Smooth muscle cell (in vitro differentiated cells): ENCODE measurements at regions not wholly inside any gene's neighbourhood (a gene's known extent, or its start where the extent isn't known, plus 50 kb on each side); places are given as distances from the start of the nearest gene placed in this dataset.
"Not testable (repeated sequence)": the region's sequence is repeated elsewhere in the genome, so short reads cannot be mapped to it uniquely, and the experiment has no call there.

Experiments
- DNase-seq: peaks from one replicate; lab custom pipeline; 2025; ENCODE audit not compliant: unreplicated experiment; lab: John Stamatoyannopoulos, UW
- H2AFZ ChIP-seq: fragments of 200-600 bp; sonication (generic); 2 replicates; pipeline ENCODE4 v1.6.0; 2016; ENCODE audit warnings: antibody characterized with exemption, low read depth, mild to moderate bottlenecking
- H3F3A ChIP-seq: fragments of 200-600 bp; sonication (generic); 2 replicates; pipeline ENCODE4 v1.6.0; 2017; ENCODE audit warnings: antibody characterized with exemption, low read depth
- H3K27ac ChIP-seq: fragments of 200-600 bp; sonication (generic); 2 replicates; pipeline ENCODE4 v1.5.1; 2016; ENCODE audit warnings: low read depth, mild to moderate bottlenecking
- H3K27me3 ChIP-seq: fragments of 200-600 bp; sonication (generic); 2 replicates; pipeline ENCODE4 v1.6.1; 2016; ENCODE audit warnings: low read depth, mild to moderate bottlenecking
- H3K36me3 ChIP-seq: fragments of 200-600 bp; sonication (generic); 2 replicates; pipeline ENCODE4 v1.5.1; 2016; ENCODE audit warnings: low read depth
- H3K4me1 ChIP-seq: fragments of 200-600 bp; sonication (generic); 2 replicates; pipeline ENCODE4 v1.5.1; 2016; ENCODE audit warnings: low read depth
- H3K4me2 ChIP-seq: fragments of 200-600 bp; sonication (generic); 2 replicates; pipeline ENCODE4 v1.6.0; 2016; ENCODE audit warnings: mild to moderate bottlenecking
- H3K4me3 ChIP-seq: fragments of 200-600 bp; sonication (generic); 2 replicates; pipeline ENCODE4 v1.5.1; 2016; ENCODE audit warnings: mild to moderate bottlenecking
- H3K79me2 ChIP-seq: fragments of 200-600 bp; sonication (generic); 2 replicates; pipeline ENCODE4 v1.6.0; 2016; ENCODE audit warnings: low read depth, mild to moderate bottlenecking
- H3K9ac ChIP-seq: fragments of 200-600 bp; sonication (generic); 2 replicates; pipeline ENCODE4 v1.6.0; 2016; ENCODE audit warnings: low read depth
- H3K9me3 ChIP-seq: fragments of 200-600 bp; sonication (generic); replicated peaks from 2 replicates; pipeline ENCODE4 v1.5.1; 2016; ENCODE audit warnings: low read depth
- H4K20me1 ChIP-seq: fragments of 200-600 bp; sonication (generic); 2 replicates; pipeline ENCODE4 v1.6.0; 2016; ENCODE audit warnings: low read depth
- WGBS: methylation state at CpG from one replicate; pipeline ENCODE4 v1.1.7; 2016; ENCODE audit warnings: low lambda C conversion rate; 5-methylcytosine and 5-hydroxymethylcytosine counted together
- TF ChIP-seq, protein P1 (sequence below): fragments of 200-600 bp; sonication (generic); IDR thresholded peaks from 2 replicates; pipeline ENCODE4 v1.5.1; 2017; ENCODE audit warnings: borderline replicate concordance, mild to moderate bottlenecking, antibody characterized with exemption; ENCODE audit not compliant: insufficient read depth, poor library complexity, severe bottlenecking

DNA sequence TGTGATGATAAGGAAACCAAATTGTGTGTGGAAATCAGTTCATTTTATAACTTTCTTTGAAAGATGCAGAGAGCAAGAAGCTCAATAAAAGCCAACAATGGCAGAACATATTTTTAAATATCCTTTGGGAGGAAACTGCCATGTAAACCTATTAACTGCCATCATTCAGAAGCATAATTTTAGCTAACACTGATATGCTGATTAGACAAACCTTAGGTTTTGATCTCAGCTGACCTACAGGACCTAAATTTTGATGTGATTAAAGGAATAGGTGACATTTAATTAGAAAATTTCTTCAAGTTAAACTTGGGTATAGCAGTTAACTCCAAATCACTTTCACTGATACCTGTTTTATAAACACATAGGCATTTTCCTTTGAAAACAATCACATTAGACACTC lies 187.1 kb downstream of the TFAP2B start:
- no peak for DNase-seq
- no peak overlapping the region for H3K27ac ChIP-seq
- TF ChIP-seq, protein P1, sequence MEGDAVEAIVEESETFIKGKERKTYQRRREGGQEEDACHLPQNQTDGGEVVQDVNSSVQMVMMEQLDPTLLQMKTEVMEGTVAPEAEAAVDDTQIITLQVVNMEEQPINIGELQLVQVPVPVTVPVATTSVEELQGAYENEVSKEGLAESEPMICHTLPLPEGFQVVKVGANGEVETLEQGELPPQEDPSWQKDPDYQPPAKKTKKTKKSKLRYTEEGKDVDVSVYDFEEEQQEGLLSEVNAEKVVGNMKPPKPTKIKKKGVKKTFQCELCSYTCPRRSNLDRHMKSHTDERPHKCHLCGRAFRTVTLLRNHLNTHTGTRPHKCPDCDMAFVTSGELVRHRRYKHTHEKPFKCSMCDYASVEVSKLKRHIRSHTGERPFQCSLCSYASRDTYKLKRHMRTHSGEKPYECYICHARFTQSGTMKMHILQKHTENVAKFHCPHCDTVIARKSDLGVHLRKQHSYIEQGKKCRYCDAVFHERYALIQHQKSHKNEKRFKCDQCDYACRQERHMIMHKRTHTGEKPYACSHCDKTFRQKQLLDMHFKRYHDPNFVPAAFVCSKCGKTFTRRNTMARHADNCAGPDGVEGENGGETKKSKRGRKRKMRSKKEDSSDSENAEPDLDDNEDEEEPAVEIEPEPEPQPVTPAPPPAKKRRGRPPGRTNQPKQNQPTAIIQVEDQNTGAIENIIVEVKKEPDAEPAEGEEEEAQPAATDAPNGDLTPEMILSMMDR, result no peak
- no peak overlapping the region for H3K4me3 ChIP-seq
- no peaks in the 10 kb centered on the region for H3K79me2 ChIP-seq
- H3K9ac ChIP-seq, result no peak overlapping the region
- H3K36me3 ChIP-seq, result no peaks in the 10 kb centered on the region
- no peaks in the 10 kb centered on the region for H3K4me1 ChIP-seq
- H3K4me2 ChIP-seq, result no peak overlapping the region
- no peak overlapping the region for H2AFZ ChIP-seq
- H3K9me3 ChIP-seq, result no peaks in the 10 kb centered on the region
- no peaks in the 10 kb centered on the region for H3F3A ChIP-seq
- no peaks in the 10 kb centered on the region for H3K27me3 ChIP-seq
- no peaks in the 10 kb centered on the region for H4K20me1 ChIP-seq

DNA sequence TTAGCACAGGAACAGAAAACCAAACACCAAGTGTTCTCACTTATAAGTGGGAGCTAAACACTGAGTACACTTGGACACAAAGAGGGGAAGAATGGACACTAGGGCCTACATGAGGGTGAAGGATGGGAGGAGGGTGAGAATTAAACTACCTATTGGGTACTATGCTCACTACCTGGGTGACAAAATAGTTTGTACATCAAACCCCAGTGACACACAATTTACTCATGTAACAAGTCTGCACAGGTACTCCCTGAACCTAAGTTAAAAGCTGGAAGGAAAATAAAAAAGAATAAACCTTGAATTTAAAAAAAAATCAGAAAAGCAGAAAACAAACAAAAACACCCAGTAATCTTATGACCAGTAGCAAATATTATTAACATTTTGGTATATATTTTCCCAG lies 188.6 kb downstream of the TFAP2B start:
- Histone ChIP-seq H3K4me1 (no peaks in the 10 kb centered on the region), H3K79me2 (no peaks in the 10 kb centered on the region), H3K27ac (no peak overlapping the region), H3F3A (no peaks in the 10 kb centered on the region), H4K20me1 (no peaks in the 10 kb centered on the region), H3K4me2 (no peak overlapping the region), H3K36me3 (no peaks in the 10 kb centered on the region), H3K9me3 (no peaks in the 10 kb centered on the region), H3K27me3 (no peaks in the 10 kb centered on the region), H2AFZ (no peak overlapping the region), H3K9ac (no peak overlapping the region), H3K4me3 (no peak overlapping the region)
- TF ChIP-seq, protein P1, result no peak
- no peak for DNase-seq

DNA sequence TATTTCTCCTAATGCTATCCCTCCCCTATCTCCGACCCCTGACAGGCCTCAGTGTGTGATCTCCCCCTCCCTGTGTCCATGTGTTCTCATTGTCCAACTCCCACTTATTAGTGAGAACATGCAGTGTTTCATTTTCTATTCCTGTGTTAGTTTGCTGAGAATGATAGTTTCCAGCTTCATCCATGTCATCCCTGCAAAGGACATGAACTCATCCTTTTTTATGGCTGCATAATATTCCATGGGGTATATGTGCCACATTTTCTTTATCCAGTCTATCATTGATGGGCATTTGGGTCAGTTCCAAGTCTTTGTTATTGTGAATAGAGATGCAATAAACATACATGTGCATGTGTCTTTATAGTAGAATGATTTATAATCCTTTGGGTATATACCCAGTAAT lies 190.0 kb downstream of the TFAP2B start:
- WGBS, result 64% methylated on average over 1 of the region's 1 CpG
- H3K36me3 ChIP-seq, result not testable (repeated sequence)

DNA sequence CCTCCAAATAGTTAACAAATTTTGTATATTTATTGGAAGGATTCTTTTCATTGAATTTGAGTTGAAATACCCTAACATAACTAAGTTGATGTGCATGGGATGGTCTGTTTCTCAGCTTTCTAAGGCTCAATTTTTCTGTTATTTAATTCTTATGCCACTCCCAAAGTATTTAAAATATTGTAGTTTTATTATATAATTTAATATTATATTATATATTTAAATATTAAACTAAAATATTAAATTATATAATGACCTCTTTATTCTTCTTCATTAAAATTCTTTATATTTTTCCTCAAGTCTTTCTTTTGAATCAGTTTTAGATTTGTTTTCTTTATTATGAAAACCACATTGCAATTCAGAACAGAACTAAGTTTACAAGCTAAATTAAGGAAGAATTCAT lies 194.7 kb downstream of the TFAP2B start:
- H3K9me3 ChIP-seq, result no peaks in the 10 kb centered on the region
- TF ChIP-seq, protein P1, result no peak
- H3K27ac ChIP-seq, result no peak overlapping the region
- no peak overlapping the region for H3K9ac ChIP-seq
- H3K4me1 ChIP-seq, result no peaks in the 10 kb centered on the region
- no peaks in the 10 kb centered on the region for H3K27me3 ChIP-seq
- no peak overlapping the region for H3K4me2 ChIP-seq
- H3K36me3 ChIP-seq, result no peaks in the 10 kb centered on the region
- no peaks in the 10 kb centered on the region for H3F3A ChIP-seq
- no peak overlapping the region for H3K4me3 ChIP-seq
- H4K20me1 ChIP-seq, result no peaks in the 10 kb centered on the region
- DNase-seq, result no peak
- H2AFZ ChIP-seq, result no peak overlapping the region
- no peaks in the 10 kb centered on the region for H3K79me2 ChIP-seq

More for the DNA sequence above, 190.0 kb downstream of the TFAP2B start:
- DNase-seq, H3K4me1 ChIP-seq, H3K27me3 ChIP-seq, H3K9ac ChIP-seq, H3K4me2 ChIP-seq, H2AFZ ChIP-seq, H3K9me3 ChIP-seq, H3K27ac ChIP-seq, H3F3A ChIP-seq, H3K79me2 ChIP-seq, H3K4me3 ChIP-seq, H4K20me1 ChIP-seq: not testable (repeated sequence)
